HT1080 (cell line): ENCODE measurements at regions not wholly inside any gene's neighbourhood (a gene's known extent, or its start where the extent isn't known, plus 50 kb on each side); places are given as distances from the start of the nearest gene placed in this dataset.
"Not testable (repeated sequence)": the region's sequence is repeated elsewhere in the genome, so short reads cannot be mapped to it uniquely, and the experiment has no call there.

Experiments
- DNase-seq: peaks from one replicate; pipeline ENCODE4 v3.0.0-alpha.2; 2015; ENCODE audit warnings: low read depth

DNA sequence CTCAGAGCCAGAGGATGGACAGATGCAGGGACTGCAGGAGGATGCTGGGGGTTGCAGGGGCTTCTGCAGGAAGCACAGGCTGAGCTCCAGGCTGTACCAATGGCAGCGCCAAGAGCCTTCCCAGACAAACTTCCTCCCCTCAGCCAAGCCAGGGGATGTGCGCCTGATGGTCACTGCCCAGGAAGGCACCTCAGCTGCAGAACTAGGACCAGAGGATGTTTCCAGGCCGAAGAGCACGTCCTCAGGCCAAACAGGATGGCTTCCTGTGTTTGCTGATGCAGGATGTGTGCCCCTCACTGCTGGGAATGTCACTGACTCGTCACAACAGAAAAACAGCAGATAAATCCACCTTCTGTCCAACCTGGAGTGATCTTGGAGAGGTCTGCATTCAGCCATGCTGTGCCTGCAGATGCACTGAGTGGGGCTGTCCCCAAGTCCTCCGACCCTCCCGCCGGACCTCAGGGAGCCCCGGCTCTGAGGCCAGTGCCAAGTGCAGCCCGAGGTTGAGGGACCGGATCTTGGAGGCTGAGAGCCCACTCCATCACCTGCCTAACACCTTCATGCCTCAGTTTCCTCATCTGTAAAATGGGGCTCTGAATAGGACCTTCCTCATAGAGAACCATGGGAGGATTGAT lies 152.5 kb upstream of the CHST15 start:
- DNase-seq, result no peak

DNA sequence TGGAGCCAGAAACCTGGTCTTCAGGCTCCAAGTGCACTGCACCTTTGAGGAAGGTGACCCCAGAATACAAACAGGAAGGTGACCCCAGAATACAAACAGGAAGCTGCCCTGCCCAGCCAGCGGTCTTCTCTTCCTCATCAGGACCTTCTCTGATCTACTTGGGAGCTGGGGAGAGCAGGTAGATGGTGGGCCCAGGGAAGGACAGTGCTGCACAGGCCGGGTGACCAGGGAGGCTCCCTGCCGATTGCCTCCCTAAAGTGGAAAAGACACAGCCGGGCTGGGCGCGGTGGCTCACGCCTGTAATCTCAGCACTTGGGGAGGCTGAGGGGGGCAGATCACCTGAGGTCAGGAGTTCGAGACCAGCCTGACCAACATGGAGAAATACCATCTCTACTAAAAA lies 151.8 kb upstream of the CHST15 start:
- DNase-seq, result no peak

DNA sequence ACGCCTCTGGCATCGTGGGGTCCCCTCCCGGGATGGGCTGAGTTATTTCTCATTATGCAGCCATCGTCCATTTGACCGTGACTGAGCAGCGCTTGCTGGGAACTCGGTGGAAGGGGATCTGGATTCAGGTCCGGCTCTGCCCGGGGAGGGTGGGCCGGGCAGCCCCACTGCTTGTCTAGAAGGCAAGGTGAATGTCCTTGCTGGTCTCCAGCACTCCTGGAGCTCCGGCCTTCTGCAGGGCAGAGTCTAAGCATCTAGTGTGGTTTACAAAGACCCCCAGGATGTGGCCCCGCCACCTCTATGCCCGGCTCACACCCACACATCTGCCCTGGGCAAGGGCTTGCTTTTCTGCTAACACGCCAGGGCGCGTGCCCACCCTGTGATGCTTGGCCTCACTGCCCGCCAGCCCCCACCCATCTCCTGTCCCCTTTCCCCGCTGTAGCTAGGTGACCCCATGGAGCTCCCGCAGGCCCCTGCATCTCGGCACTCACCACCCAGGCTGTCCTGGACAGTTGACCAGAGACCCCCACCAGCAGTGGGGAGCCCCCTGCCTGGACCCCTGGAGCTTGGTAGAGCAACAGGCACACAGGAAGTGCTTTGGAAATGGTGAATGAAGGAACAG lies 151.0 kb upstream of the CHST15 start:
- no peak for DNase-seq

DNA sequence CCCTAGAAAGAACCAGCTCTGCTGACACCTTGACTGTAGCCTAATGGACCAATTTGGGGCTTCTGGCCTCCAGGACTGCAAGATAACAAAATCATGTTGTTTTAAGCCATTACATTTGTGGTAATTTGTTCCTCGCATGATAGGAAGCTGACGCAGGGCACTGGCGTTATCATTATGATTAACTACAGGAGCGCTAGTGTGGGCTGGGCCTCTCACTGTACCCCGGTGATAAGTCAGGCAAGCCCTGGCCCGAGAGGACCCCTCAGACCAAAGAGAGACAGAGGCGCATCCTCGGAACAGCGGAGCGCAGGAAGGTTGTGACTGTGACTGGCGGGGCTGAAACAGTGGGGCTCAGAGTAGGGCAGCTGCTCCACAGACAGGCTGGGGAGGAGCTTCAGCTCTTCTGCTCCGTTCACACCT lies 150.3 kb upstream of the CHST15 start:
- DNase-seq, result no peak

GRCh38 chr10:124242791-124243190 lies 149.4 kb upstream of the CHST15 start:
- no peak for DNase-seq

GRCh38 chr10:124242365-124242764 lies 149.0 kb upstream of the CHST15 start:
- no peak for DNase-seq

- not testable (repeated sequence) for DNase-seq
Measured at GRCh38 chr10:124241510-124241909, 148.1 kb upstream of the CHST15 start.

DNA sequence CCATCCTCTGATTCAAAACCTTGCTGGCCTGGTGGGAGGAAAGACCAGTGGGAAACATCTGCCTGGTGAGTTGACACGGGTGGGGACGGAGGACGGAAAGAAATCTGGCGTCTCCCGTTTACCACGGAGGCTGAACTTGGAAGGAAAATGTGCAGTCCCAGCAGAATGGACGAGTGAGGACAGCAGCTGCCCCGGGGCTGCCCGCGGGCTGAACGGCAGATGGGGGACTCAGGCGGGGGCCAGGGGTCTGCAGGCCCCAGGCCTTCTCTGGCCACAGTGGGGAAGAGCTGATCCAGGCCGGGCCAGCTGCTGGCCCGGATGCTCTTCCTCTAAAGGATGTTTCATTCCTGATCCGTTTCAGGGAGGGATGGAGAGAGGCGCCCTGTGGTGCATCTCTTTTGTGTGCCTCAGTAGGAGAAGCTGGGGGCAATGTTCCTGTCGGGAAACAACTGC lies 147.5 kb upstream of the CHST15 start:
- no peak for DNase-seq

GRCh38 chr10:124239696-124240095 lies 146.3 kb upstream of the CHST15 start:
- DNase-seq, result no peak

DNA sequence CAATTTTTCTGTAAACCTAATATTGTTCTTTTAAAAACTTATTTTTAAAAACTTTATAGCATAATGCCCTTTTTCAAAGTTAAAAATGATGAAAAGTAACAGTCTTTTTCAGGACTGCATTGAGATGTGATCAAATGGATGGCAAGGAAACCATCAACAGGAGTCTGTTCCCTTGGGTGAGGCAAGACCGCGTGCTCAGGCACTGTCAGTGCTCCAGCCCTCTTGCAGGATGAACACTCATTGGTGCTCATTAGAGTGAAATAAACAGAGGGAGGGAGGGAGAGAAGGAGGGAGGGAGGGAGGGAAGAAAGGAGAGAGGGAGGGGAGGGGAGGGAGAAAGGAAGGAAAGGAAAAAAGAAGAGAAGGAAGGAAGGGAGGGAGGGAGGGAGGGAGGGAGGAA lies 145.7 kb upstream of the CHST15 start:
- no peak for DNase-seq

DNA sequence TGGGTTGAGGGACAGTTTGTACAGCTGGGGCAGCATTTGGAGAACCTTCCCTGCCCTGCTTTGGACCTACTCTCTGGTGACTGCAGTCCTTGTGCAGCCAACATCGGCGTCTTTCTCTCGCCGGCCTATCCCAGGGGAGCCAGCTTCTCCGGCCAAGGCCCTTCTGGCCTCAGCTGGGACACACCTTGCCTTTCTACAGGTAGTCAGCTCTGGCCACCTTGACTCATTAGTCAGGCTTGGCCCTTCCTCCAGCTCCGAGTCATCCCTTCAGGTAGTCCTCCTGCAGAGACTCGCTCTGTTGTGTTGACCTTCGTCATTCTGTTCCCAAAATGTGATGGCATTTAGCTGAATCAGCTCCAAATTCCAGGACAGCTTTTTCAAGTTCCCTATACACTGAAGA lies 145.0 kb upstream of the CHST15 start:
- no peak for DNase-seq

DNA sequence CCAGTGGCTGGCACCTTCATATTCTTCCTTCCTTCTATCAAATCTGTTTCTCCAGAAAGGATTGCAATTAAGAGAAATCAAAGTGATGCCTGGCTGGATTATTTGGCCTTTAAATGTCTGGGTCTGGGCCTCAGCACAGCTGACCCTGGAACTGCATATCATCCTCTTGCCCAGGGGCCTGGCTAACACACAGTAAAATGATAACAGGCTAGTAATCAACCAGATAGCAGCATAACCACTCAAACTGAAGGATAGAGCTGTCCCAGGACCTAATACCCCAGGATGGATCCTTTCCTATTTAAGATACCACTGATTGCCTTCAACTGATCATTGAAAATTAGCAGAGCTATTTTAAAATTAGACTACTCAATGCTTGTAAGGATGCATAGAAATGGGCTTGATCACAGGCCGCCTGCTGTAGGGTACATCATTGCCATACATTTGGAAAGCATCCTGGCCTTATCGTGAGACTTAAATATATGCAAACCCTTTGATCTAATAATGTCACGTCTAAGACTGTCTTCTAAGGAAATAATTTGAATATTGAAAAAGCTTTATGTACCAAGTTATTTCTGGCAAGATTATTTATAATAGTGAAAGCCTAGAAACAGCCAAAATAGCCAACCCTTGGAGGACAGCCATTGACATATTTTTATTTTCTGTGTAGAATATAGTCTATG lies 144.0 kb upstream of the CHST15 start:
- no peak for DNase-seq

DNA sequence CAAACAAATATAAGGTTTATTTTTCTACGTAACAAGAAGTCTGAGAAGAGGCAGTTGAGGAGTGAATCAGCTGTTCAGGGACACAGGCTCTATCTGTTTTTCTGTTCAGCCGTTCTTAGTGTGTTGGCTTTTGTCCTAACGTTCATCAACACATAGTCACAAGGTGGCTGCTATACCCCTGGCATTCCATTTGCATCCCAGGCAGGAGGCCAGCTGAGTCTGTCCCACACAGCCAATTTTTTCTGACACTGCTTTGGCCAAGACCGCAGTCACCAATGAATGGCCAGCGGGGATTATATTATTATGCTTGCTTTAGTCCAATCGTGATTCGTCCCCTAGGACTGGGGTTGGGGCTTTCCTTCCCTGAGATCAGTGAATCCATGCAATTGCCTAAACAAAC lies 143.4 kb upstream of the CHST15 start:
- DNase-seq, result no peak

DNA sequence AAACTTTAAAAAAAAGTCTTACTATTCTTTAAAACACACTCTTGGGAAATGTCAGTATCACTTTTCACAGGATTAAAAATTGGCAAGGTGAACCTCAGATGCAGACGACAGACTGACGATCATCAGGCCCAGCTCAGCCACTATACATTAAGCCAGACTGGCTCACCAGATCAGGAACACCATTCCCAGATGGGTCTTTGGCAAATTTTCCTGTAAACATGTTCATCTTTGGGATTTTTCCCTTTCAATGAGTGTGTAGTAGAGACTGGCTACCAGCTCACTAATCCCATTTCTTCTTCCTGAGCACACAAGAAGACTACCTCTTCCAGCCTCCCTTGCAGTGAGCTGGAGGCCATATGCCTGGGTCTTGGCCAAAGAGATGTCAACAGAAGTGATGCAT lies 142.7 kb upstream of the CHST15 start:
- no peak for DNase-seq

- no peak for DNase-seq
Measured at GRCh38 chr10:124235232-124235631, 141.8 kb upstream of the CHST15 start.

- DNase-seq, result no peak
Measured at GRCh38 chr10:124233546-124234138, 140.2 kb upstream of the CHST15 start.

DNA sequence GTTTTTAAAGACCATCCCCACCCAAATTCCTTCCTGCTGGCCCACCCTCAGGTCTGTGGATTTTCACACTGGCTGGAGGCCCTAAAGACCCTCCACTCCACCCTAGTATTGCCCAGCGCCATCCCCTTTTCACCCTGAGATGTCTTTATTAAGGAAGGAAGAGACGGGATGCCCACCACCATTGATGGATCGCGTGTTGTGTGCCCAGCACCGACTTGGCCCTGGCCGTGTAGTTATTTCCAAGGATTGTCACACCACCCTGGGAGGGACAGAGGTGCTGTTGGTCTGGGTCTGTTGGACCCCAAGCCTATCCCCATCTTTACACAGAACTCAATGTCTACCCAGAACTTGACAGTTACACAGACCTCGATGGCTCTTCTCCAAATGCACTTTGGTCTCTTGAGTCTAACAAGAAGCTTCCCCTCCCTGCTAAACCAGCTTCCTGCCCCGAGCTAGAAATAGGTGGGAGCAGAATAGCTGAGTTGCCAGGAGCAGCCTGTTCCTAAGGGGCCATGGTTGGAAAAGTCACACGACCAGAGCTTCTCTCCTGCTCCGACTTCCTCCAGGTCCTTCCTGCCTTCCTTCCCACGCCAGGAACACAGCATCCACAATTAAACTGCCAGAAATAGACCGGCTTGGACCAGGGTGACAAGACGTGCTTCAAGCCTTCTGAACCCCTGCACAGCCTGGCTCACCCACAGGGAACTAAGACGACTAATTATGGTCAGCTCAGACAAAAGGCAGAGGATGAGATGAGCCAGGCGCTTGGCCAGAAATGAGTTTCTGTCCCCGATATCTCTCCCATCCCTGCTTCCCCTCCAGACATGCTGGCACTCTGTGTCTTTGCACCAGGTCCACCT lies 139.5 kb upstream of the CHST15 start:
- DNase-seq, result no peak

DNA sequence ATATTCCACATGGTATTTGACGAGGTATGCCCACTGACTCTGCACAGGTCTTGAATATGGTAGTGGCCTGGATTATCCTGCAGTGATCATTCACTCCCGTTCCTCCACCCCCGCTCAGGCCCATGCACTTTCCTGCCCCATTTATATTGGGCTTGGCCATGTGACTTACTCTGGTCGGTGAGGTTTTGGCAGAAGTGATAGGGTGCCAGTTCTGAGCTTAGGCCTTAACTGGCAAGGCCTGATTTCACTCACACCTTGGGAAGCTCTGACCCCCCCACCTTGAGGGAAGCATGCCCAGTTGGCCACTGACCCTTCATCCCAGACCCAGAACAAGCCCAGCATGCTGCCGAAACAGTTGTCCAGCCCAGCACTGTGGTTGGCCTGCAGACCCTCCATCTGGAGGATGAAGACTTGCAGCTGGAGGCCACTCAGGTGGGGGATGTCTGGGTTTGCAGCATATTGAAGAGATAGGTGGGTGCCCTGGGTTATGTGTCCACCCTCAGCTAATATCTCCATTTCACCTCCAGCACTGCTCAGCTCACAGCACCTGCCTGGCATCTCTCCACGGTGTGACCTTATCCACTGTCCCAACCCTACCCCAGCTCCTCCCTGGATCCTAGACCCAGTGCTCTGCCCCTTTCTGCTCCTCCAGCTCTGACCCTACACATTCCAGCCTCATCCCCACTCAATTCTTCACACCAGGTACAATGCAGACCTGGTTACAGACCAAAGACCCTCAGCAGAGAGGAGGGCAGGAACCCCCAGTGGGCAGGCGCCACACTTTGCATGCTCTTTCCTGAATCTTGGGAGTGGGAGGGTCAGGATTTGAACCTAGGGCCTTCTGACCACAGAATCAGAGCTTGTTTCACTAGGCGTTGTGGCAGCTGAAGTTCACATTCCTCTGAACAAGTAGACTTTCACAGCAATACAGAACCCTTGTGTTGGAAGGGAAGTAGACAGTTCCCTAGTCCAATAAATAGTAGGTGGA lies 138.1 kb upstream of the CHST15 start:
- no peak for DNase-seq

DNA sequence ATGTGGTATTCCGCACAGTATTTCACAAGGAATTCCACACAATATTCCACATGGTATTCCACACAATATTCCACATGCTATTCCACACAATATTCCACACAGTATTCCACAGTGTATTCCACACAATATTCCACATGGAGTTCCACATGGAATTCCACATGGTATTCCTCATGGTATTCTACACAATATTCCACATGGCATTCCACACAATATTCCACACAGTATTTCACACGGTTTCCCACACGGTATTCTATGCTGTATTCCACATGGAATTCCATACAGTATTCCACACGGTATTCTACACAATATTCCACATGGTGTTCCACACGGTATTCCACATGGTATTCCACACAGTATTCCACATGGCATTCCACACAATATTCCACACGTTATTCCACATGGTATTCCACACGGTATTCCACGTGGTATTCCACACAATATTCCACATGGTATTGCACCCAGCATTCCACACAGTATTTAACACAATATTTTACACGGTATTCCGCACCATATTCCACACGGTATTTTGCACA lies 137.3 kb upstream of the CHST15 start:
- DNase-seq, result no peak
